Natural killer cell (primary cell): ENCODE measurements at regions not wholly inside any gene's neighbourhood (a gene's known extent, or its start where the extent isn't known, plus 50 kb on each side); places are given as distances from the start of the nearest gene placed in this dataset.

Source experiments
- ATAC-seq, 3 donors: fragments of 150-1000 bp in 2 of 3; fragments of 200-7000 bp in 1 of 3; cut with Tn5 transposase; 1 replicate in 1 of 3; 2 replicates in 2 of 3; pipeline ENCODE4 v1.10.0; 2021; ENCODE audit warnings: mild to moderate bottlenecking in 2 of 3, moderate library complexity in 2 of 3
- DNase-seq, 2 donors: peaks; one replicate each; pipeline versions ENCODE4 v3.0.0 to v3.0.0-alpha.2; 2013 to 2021; ENCODE audit warnings: mixed read lengths in 1 of 2
- H3K27ac ChIP-seq: one replicate; pipeline ENCODE4 v1.5.1; 2013; ENCODE audit warnings: mild to moderate bottlenecking, low read length
- H3K27me3 ChIP-seq: one replicate; pipeline ENCODE4 v1.6.1; 2013; ENCODE audit warnings: low read length; ENCODE audit not compliant: control insufficient read depth, insufficient read depth
- H3K36me3 ChIP-seq: one replicate; pipeline ENCODE4 v1.6.1; 2013; ENCODE audit warnings: low read length; ENCODE audit not compliant: control insufficient read depth, insufficient read depth
- H3K4me1 ChIP-seq: one replicate; pipeline ENCODE4 v1.6.1; 2013; ENCODE audit warnings: low read length; ENCODE audit not compliant: control insufficient read depth, insufficient read depth
- H3K4me3 ChIP-seq: one replicate; pipeline ENCODE4 v1.5.1; 2013; ENCODE audit warnings: low read length
- H3K9me3 ChIP-seq: one replicate; pipeline ENCODE4 v1.6.1; 2013; ENCODE audit warnings: low read length; ENCODE audit not compliant: control insufficient read depth, insufficient read depth
- H3K27ac Mint-ChIP-seq, 2 donors: one replicate each; pipeline ENCODE4 v1.8.0; 2022; ENCODE audit warnings: mild to moderate bottlenecking in 2 of 2, mixed read lengths in 2 of 2, moderate library complexity in 1 of 2
- H3K27me3 Mint-ChIP-seq, 2 donors: one replicate each; pipeline ENCODE4 v1.8.0; 2022; ENCODE audit warnings: low read depth in 2 of 2, mixed read lengths in 2 of 2
- H3K36me3 Mint-ChIP-seq: one replicate; pipeline ENCODE4 v1.8.0; 2022; ENCODE audit warnings: mixed read lengths
- H3K4me1 Mint-ChIP-seq, 2 donors: one replicate each; pipeline ENCODE4 v1.8.0; 2022; ENCODE audit warnings: mixed read lengths in 2 of 2
- H3K4me3 Mint-ChIP-seq: one replicate; pipeline ENCODE4 v1.8.0; 2022; ENCODE audit warnings: mild to moderate bottlenecking, moderate library complexity, mixed read lengths
- H3K9me3 Mint-ChIP-seq, 2 donors: one replicate each; pipeline ENCODE4 v1.8.0; 2022; ENCODE audit warnings: mixed read lengths in 2 of 2
- CTCF ChIP-seq: fragments of 200-600 bp; IDR thresholded peaks from one replicate; pipeline ENCODE4 v1.8.0; 2022; ENCODE audit warnings: antibody characterized with exemption
- WGBS: methylation state at CpG from one replicate; pipeline ENCODE4 v1.1.7; 2013; ENCODE audit warnings: missing lambda C conversion rate; ENCODE audit not compliant: insufficient coverage; 5-methylcytosine and 5-hydroxymethylcytosine counted together
- intact Hi-C: fragments of 100-400 bp; cut with micrococcal nuclease; formaldehyde crosslinking; loops from one replicate; pipeline ENCODE4 v1.14.2; 2022

DNA sequence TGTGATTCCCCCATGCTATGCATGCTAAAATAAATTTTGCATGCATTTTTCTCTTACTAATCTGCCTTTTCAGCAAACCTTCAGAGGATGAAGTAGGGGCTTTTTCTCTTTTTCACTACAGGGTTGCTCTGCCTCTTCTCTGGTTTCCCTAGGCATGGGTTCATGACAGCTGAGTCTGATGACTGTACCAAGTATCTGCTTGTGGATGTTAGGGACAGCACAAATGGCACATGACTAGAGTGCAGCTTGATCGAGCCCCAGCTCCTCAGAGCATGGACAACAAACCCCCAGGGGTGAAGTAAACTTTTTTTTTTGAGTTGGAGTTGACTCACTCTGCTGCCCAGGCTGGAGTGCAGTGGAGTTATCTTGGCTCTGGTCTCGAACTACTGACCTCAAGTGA lies 57.1 kb upstream of the GCM1 start:
- H3K27me3 Mint-ChIP-seq, result no peaks in the 10 kb centered on the region

GRCh38 chr6:53203483-53203882 lies 54.8 kb upstream of the GCM1 start:
- Histone ChIP-seq H3K9me3 (no peaks in the 10 kb centered on the region), H3K4me3 (no peak overlapping the region), H3K27me3 (no peaks in the 10 kb centered on the region), H3K36me3 (no peaks in the 10 kb centered on the region), H3K4me1 (peaks cover 7% of the 10 kb centered on the region), H3K27ac (no peak overlapping the region)
- no peak for DNase-seq
- Mint-ChIP-seq H3K9me3 (no peaks in the 10 kb centered on the region), H3K36me3 (no peaks in the 10 kb centered on the region), H3K4me3 (no peak overlapping the region), H3K27me3 (no peaks in the 10 kb centered on the region), H3K4me1 (no peaks in the 10 kb centered on the region), H3K27ac (no peak overlapping the region)
- intact Hi-C loops, result no loop called here
- no peak for TF ChIP-seq CTCF
- no peak for ATAC-seq
- 81% methylated on average over 3 of the region's 3 CpGs for WGBS

More for the DNA sequence above, 57.1 kb upstream of the GCM1 start:
- no peaks in the 10 kb centered on the region for H3K9me3 Mint-ChIP-seq
- intact Hi-C loops, result no loop called here
- no peak overlapping the region for H3K4me3 ChIP-seq
- no peak overlapping the region for H3K4me3 Mint-ChIP-seq
- DNase-seq, result no peak
- H3K27ac Mint-ChIP-seq, result no peak overlapping the region
- H3K27me3 ChIP-seq, result no peaks in the 10 kb centered on the region
- TF ChIP-seq CTCF, result no peak
- no peaks in the 10 kb centered on the region for H3K36me3 Mint-ChIP-seq
- peaks cover 4% of the 10 kb centered on the region for H3K4me1 ChIP-seq
- H3K27ac ChIP-seq, result no peak overlapping the region
- no peaks in the 10 kb centered on the region for H3K4me1 Mint-ChIP-seq
- H3K36me3 ChIP-seq, result no peaks in the 10 kb centered on the region
- 88% methylated on average over 2 of the region's 2 CpGs for WGBS
- no peak for ATAC-seq
- H3K9me3 ChIP-seq, result no peaks in the 10 kb centered on the region

- no peak for TF ChIP-seq CTCF
- intact Hi-C loops, result no loop called here
- ATAC-seq (no peak), DNase-seq (no peak)
- 71% methylated on average over 1 of the region's 1 CpG for WGBS
- Mint-ChIP-seq H3K4me3 (no peak overlapping the region), H3K27me3 (no peaks in the 10 kb centered on the region), H3K36me3 (no peaks in the 10 kb centered on the region), H3K9me3 (no peaks in the 10 kb centered on the region), H3K4me1 (no peaks in the 10 kb centered on the region), H3K27ac (no peak overlapping the region)
- H3K9me3 ChIP-seq, result no peaks in the 10 kb centered on the region
- no peaks in the 10 kb centered on the region for H3K36me3 ChIP-seq
- peaks cover 7% of the 10 kb centered on the region for H3K4me1 ChIP-seq
- H3K27me3 ChIP-seq, result no peaks in the 10 kb centered on the region
- H3K4me3 ChIP-seq, result no peak overlapping the region
- H3K27ac ChIP-seq, result no peak overlapping the region
These were observed 53.4 kb upstream of the GCM1 start for GRCh38 chr6:53202052-53202451.

DNA sequence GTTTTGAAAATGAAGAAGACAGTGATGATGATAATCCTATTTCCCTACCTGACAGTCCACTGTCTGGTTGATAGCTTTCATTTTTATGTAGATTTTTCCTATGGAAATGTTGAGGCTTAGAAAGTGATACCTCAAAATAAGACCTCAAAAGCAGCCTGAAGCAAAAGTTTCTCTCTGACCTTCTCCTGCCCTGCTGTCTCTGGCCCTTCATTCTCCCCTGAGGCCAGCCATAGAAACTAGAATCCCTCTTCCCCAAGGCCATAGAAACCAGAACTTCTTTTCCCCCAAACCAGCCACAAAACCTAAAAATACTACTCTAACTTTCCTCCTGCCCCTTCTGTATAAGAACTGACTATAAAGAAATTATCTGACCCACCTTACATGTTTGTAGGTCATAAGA lies 52.6 kb upstream of the GCM1 start:
- Histone ChIP-seq H3K4me3 (no peak overlapping the region), H3K36me3 (no peaks in the 10 kb centered on the region), H3K27me3 (no peaks in the 10 kb centered on the region), H3K9me3 (no peaks in the 10 kb centered on the region), H3K27ac (no peak overlapping the region), H3K4me1 (peaks cover 7% of the 10 kb centered on the region)
- Mint-ChIP-seq H3K4me3 (no peak overlapping the region), H3K9me3 (no peaks in the 10 kb centered on the region), H3K27ac (no peak overlapping the region), H3K36me3 (no peaks in the 10 kb centered on the region), H3K27me3 (no peaks in the 10 kb centered on the region), H3K4me1 (no peaks in the 10 kb centered on the region)
- ATAC-seq (no peak), DNase-seq (no peak)
- intact Hi-C loops, result no loop called here
- TF ChIP-seq CTCF, result no peak
